ENCODE measurements at regions not wholly inside any gene's neighbourhood (a gene's known extent, or its start where the extent isn't known, plus 50 kb on each side); places are given as distances from the start of the nearest gene placed in this dataset.
A peak's percentile ranks its signal among the peaks of the same experiment; 100 is the strongest.

DNA sequence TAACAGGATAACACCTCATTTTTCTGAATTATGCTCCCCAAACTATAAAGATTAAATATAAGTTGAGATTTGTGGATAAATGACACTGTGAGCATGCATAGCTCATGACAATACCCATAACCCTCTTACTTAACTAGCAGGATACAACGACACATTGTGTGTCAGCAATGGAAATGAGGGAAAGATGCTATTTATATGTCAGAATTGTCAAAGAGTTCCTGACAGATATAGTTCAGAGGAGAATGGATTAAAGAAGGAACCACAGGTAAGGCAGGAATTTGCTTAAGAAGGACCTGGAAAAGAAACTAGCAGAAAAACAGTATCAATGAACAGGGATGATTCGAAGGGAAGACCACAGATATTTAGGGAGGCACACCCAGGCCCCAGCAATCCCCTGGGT lies 591.0 kb downstream of the DHX35 start:
- Mint-ChIP-seq H3K36me3 (ENCODE audit: unreplicated experiment) (no peaks in the 10 kb centered on the region), H3K4me1 (ENCODE audit: low read depth, unreplicated experiment) (peaks cover 4% of the 10 kb centered on the region), H3K27ac (ENCODE audit: unreplicated experiment) (no peak overlapping the region), H3K4me3 (ENCODE audit: unreplicated experiment) (no peak overlapping the region), H3K27me3 (ENCODE audit: unreplicated experiment) (peaks cover 4% of the 10 kb centered on the region), H3K9me3 (ENCODE audit: unreplicated experiment) (peaks cover 2% of the 10 kb centered on the region)
- TF ChIP-seq, protein P1, sequence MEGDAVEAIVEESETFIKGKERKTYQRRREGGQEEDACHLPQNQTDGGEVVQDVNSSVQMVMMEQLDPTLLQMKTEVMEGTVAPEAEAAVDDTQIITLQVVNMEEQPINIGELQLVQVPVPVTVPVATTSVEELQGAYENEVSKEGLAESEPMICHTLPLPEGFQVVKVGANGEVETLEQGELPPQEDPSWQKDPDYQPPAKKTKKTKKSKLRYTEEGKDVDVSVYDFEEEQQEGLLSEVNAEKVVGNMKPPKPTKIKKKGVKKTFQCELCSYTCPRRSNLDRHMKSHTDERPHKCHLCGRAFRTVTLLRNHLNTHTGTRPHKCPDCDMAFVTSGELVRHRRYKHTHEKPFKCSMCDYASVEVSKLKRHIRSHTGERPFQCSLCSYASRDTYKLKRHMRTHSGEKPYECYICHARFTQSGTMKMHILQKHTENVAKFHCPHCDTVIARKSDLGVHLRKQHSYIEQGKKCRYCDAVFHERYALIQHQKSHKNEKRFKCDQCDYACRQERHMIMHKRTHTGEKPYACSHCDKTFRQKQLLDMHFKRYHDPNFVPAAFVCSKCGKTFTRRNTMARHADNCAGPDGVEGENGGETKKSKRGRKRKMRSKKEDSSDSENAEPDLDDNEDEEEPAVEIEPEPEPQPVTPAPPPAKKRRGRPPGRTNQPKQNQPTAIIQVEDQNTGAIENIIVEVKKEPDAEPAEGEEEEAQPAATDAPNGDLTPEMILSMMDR (IDR thresholded peaks at IDR 0.05; ENCODE audit: partially characterized antibody, unreplicated experiment): no peak
- DNase-seq: no peak

DNA sequence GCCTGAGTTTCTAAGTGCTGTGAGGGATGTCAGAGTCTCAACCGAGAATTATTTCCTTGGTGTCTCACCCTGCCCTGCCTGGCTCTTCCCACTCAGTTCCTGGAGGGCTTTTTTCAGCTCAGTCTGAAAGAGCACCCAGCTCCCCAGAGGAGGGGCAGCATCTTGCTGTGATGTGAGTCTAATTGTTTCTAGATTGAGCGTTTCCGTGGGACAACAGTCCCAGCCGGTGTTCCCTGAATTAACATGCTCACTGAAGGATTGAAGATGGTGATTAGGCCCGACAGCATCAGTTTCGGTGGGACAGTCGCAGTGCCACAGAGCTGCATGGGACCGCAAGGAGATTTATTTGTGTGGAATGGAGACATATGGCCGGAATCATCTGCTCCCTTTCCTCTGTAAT lies 587.6 kb downstream of the DHX35 start:
- DNase-seq: no peak
- no peak overlapping the region for H3K4me3 Mint-ChIP-seq (ENCODE audit: unreplicated experiment)
- no peak overlapping the region for H3K27ac Mint-ChIP-seq (ENCODE audit: unreplicated experiment)
- peaks cover 4% of the 10 kb centered on the region for H3K27me3 Mint-ChIP-seq (ENCODE audit: unreplicated experiment)
- peaks cover 4% of the 10 kb centered on the region for H3K4me1 Mint-ChIP-seq (ENCODE audit: low read depth, unreplicated experiment)
- peaks cover 2% of the 10 kb centered on the region for H3K9me3 Mint-ChIP-seq (ENCODE audit: unreplicated experiment)
- TF ChIP-seq, protein P1 (IDR thresholded peaks at IDR 0.05; ENCODE audit: partially characterized antibody, unreplicated experiment): no peak
- no peaks in the 10 kb centered on the region for H3K36me3 Mint-ChIP-seq (ENCODE audit: unreplicated experiment)

DNA sequence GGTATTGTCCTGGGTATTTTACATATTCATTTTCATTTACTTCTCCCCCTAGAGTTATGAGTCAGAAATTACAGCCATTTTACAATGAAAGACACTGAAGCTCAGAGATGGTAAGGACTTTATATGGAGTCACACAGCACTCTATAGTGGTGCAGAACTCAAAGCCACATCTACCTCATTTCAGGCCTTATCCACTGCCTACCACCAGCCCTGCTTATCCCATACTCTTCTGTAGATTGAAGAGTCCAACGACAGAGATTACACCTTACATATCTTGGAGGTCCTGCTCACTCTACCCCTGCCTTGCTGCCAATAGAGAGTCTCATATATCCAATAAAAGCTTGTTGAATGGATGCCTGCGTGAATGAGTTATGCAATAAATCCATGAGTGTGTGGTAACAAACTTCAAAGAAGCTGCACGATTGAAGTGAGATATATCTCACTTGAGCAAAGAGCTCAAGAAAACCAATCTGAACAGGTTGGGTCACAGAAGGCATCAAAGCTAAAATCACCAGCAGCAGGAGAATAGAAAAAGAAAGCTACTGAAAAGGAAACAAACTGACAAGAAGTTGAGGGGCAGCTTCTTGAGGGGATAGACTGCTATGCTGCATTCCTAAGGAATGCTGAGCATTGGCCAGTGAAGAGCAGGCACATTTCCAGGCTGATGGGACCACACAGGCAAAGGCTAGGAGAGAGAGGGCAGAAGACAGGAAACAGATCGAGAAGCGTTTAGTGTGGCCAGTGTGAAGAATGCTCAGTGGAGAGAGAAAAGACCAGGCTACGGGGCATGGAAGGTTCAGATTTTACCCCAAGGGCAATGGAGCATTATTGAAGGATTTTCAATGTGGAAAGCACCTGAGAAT lies 585.6 kb downstream of the DHX35 start:
- Mint-ChIP-seq H3K4me3 (ENCODE audit: unreplicated experiment) (no peak overlapping the region), H3K27me3 (ENCODE audit: unreplicated experiment) (peaks cover 2% of the 10 kb centered on the region), H3K4me1 (ENCODE audit: low read depth, unreplicated experiment) (peaks cover 4% of the 10 kb centered on the region), H3K9me3 (ENCODE audit: unreplicated experiment) (peaks cover 2% of the 10 kb centered on the region), H3K36me3 (ENCODE audit: unreplicated experiment) (peaks cover 2% of the 10 kb centered on the region), H3K27ac (ENCODE audit: unreplicated experiment) (no peak overlapping the region)
- TF ChIP-seq, protein P1 (IDR thresholded peaks at IDR 0.05; ENCODE audit: partially characterized antibody, unreplicated experiment): peak; percentile 12
- no peak for DNase-seq

DNA sequence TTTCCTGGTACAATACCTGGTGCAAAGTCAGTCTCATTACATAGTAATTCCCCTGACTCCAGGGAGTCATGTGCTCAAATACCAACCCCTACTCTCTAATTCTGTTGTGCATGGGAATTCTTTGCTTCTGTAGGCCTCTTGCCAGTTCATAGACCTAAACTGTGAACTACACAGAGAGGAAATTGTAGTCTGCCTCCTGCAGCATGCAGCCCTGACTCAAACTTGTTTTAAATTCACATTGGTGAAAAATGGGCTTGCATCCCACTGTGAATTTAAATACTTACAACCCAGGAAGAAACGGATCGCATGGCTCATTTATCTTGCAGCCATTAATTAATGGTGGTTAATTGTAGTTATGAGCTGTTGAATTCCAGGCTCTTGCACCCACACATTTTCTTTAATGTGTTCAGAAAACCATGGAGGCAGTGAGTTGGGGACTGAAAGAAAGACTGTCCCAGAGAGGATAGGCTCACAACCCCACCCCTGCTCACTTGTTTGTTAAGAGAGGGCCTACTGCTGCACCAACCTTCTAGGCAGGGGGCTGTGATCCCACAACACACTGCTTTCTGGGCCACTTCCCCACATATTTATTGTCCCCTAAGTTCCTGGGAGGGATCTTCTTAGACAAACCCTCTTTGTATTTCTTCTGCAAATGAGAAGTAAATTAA lies 579.1 kb downstream of the DHX35 start:
- Mint-ChIP-seq H3K27ac (ENCODE audit: unreplicated experiment) (no peak overlapping the region), H3K27me3 (ENCODE audit: unreplicated experiment) (no peaks in the 10 kb centered on the region), H3K4me3 (ENCODE audit: unreplicated experiment) (no peak overlapping the region), H3K9me3 (ENCODE audit: unreplicated experiment) (no peaks in the 10 kb centered on the region), H3K36me3 (ENCODE audit: unreplicated experiment) (peaks cover 5% of the 10 kb centered on the region), H3K4me1 (ENCODE audit: low read depth, unreplicated experiment) (no peaks in the 10 kb centered on the region)
- no peak for DNase-seq
- TF ChIP-seq, protein P1 (IDR thresholded peaks at IDR 0.05; ENCODE audit: partially characterized antibody, unreplicated experiment): no peak

DNA sequence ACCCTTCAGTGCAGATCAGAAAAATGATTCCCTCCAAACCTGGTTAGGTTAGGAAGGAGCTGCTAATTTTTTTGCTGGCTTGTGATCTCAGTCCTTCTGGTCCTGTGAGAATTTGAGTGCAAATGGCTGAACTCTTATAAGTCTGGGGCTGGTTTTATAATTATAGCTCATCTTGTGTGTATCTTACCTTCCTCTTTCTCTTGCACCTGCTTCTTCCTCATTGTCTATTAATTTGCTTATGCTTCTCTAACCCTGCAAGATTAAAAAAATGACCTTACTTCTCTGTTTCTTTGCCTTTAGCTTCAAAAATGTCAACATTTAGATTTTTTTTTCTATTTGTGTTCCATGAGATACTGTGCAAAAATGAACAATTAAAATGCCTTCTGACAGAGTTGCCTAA lies 576.2 kb downstream of the DHX35 start:
- Mint-ChIP-seq H3K36me3 (ENCODE audit: unreplicated experiment) (peaks cover 5% of the 10 kb centered on the region), H3K27me3 (ENCODE audit: unreplicated experiment) (no peaks in the 10 kb centered on the region), H3K9me3 (ENCODE audit: unreplicated experiment) (no peaks in the 10 kb centered on the region), H3K27ac (ENCODE audit: unreplicated experiment) (no peak overlapping the region), H3K4me1 (ENCODE audit: low read depth, unreplicated experiment) (no peaks in the 10 kb centered on the region), H3K4me3 (ENCODE audit: unreplicated experiment) (no peak overlapping the region)
- DNase-seq: no peak
- TF ChIP-seq, protein P1 (IDR thresholded peaks at IDR 0.05; ENCODE audit: partially characterized antibody, unreplicated experiment): no peak

All from glutamatergic neuron (in vitro differentiated cells).